K562 (cell line): ENCODE measurements at regions not wholly inside any gene's neighbourhood (a gene's known extent, or its start where the extent isn't known, plus 50 kb on each side); places are given as distances from the start of the nearest gene placed in this dataset.

ENCODE experiments used
- ATAC-seq: fragments of 200-7000 bp; cut with Tn5 transposase; 3 replicates; pipeline ENCODE4 v1.9.1; 2020; ENCODE audit warnings: moderate library complexity
- BruUV-seq: library from RNA; stranded (reverse); fragments of 400-500 nt; replicated peaks from 2 replicates; lab custom pipeline; 2021; lab: Mats Ljungman, UMichigan
- CTCF ChIA-PET: fragments of 300-600 bp; formaldehyde crosslinking; extraction: SDS; loops from one replicate; lab custom pipeline; 2021; ENCODE audit warnings: low intra/inter-chr PET ratio; lab: Yijun Ruan, JAX
- POLR2A ChIA-PET: fragments of 300-600, 350-650 bp; sonication (Branson Sonifier 250); formaldehyde crosslinking; extraction: SDS; loops from one replicate; lab custom pipeline; 2021; ENCODE audit warnings: antibody characterized with exemption, inconsistent platforms; lab: Yijun Ruan, JAX
- DNase-seq, 4 experiments: peaks; one replicate each; pipeline versions ENCODE4 v3.0.0 to v3.0.0-alpha.2; 2011 to 2018; ENCODE audit warnings: low spot score in 3 of 4, mixed read lengths in 3 of 4; ENCODE audit errors: extremely low read depth in 1 of 4
- FAIRE-seq: peaks from 2 replicates; lab custom pipeline; 2011; peaks lifted over from hg19 to GRCh38; lab: Jason Lieb, UNC
- H2AFZ ChIP-seq: 2 replicates; pipeline ENCODE4 v1.6.0; 2011; ENCODE audit warnings: low read depth, low read length, control low read depth, inconsistent platforms
- H3K27ac ChIP-seq: fragments of 200-600 bp; 3 replicates; pipeline ENCODE4 v1.8.0; 2011; ENCODE audit warnings: low read depth, mild to moderate bottlenecking, control low read depth, inconsistent platforms, low read length, moderate library complexity, mixed read lengths; ENCODE audit errors: extremely low read depth
- H3K27me3 ChIP-seq, 2 experiments: fragments of 300-600 bp in 1 of 2; 2 replicates in 1 of 2; 3 replicates in 1 of 2; pipeline versions ENCODE4 v1.6.0 to v1.8.0; 2011; ENCODE audit warnings: inconsistent platforms in 2 of 2, low read length in 2 of 2, mild to moderate bottlenecking in 1 of 2, mixed read lengths in 1 of 2, moderate library complexity in 1 of 2; ENCODE audit not compliant: control insufficient read depth in 2 of 2, insufficient read depth in 2 of 2
- H3K36me3 ChIP-seq: fragments of 300-600 bp; 3 replicates; pipeline ENCODE4 v1.8.0; 2011; ENCODE audit warnings: mild to moderate bottlenecking, low read length, inconsistent platforms; ENCODE audit not compliant: control insufficient read depth, insufficient read depth
- H3K4me1 ChIP-seq, 2 experiments: fragments of 200-600 bp in 1 of 2; replicated peaks in 1 of 2; 2 replicates in 1 of 2; 3 replicates in 1 of 2; pipeline versions ENCODE4 v1.5.1 to v1.8.0; 2011; ENCODE audit warnings: inconsistent platforms in 2 of 2, low read length in 2 of 2, mild to moderate bottlenecking in 1 of 2, mixed read lengths in 1 of 2, moderate library complexity in 1 of 2; ENCODE audit not compliant: control insufficient read depth in 2 of 2, insufficient read depth in 2 of 2
- H3K4me2 ChIP-seq: 2 replicates; pipeline ENCODE4 v1.6.1; 2011; ENCODE audit warnings: low read length, control low read depth, inconsistent platforms, mixed read lengths; ENCODE audit not compliant: insufficient read depth
- H3K4me3 ChIP-seq: fragments of 200-600 bp; sonication (generic), shearing (Covaris generic); 2 replicates; pipeline ENCODE4 v1.5.1; 2016; ENCODE audit warnings: control low read depth, inconsistent platforms
- H3K79me2 ChIP-seq: fragments of 200-600 bp; 3 replicates; pipeline ENCODE4 v1.8.0; 2011; ENCODE audit warnings: low read length, inconsistent platforms; ENCODE audit not compliant: control insufficient read depth, insufficient read depth
- H3K9ac ChIP-seq, 2 experiments: 2 replicates each; pipeline versions ENCODE4 v1.6.0 to v1.6.1; 2011; ENCODE audit warnings: low read depth in 2 of 2, low read length in 2 of 2, control low read depth in 1 of 2, inconsistent platforms in 1 of 2, mild to moderate bottlenecking in 1 of 2, mixed read lengths in 1 of 2; ENCODE audit not compliant: insufficient read depth in 1 of 2
- H3K9me1 ChIP-seq: one replicate; pipeline ENCODE4 v1.6.0; 2011; ENCODE audit warnings: inconsistent platforms, mild to moderate bottlenecking, low read length, moderate library complexity; ENCODE audit not compliant: control insufficient read depth, insufficient read depth
- H3K9me3 ChIP-seq: replicated peaks from 2 replicates; pipeline ENCODE4 v1.5.1; 2011; ENCODE audit warnings: low read depth, low read length, inconsistent platforms; ENCODE audit not compliant: control insufficient read depth, insufficient read depth
- H4K20me1 ChIP-seq: replicated peaks from 2 replicates; pipeline ENCODE4 v1.6.1; 2011; ENCODE audit warnings: low read length, inconsistent platforms, mixed read lengths; ENCODE audit not compliant: control insufficient read depth, insufficient read depth
- CBX1 ChIP-seq: sonication (generic); IDR thresholded peaks from 2 replicates; pipeline ENCODE4 v1.6.1; 2016; ENCODE audit warnings: antibody characterized with exemption, low read depth, mild to moderate bottlenecking
- CC2D1A ChIP-seq: fragments of 450-650 bp; IDR thresholded peaks from 2 replicates; pipeline ENCODE4 v1.6.1; 2017; ENCODE audit warnings: mild to moderate bottlenecking
- CREB3 ChIP-seq: fragments of 450-650 bp; conservative IDR thresholded peaks from 2 replicates; pipeline ENCODE4 v1.6.1; 2016; ENCODE audit warnings: missing genetic modification characterization, low read depth, mild to moderate bottlenecking, missing compliant biosample characterization, moderate library complexity
- GTF2E2 ChIP-seq: fragments of 200-800 bp; sonication (Bioruptor generic); IDR thresholded peaks from 2 replicates; pipeline ENCODE4 v1.6.1; 2016; ENCODE audit warnings: missing genetic modification characterization, missing compliant biosample characterization
- HNRNPH1 ChIP-seq: fragments of 200-400 bp; formaldehyde crosslinking; optimal IDR thresholded peaks from 2 replicates; pipeline ENCODE3; 2017; ENCODE audit warnings: low read depth, mild to moderate bottlenecking, low read length, moderate library complexity
- IFI16 ChIP-seq: fragments of 250-450 bp; sonication (Bioruptor Pico); IDR thresholded peaks from 2 replicates; pipeline ENCODE4 v2.1.2; 2022; ENCODE audit warnings: mild to moderate bottlenecking, inconsistent platforms
- NFIX ChIP-seq: fragments of 250-450 bp; sonication (Bioruptor Pico); IDR thresholded peaks from 2 replicates; pipeline ENCODE4 v1.4.0; 2020; ENCODE audit warnings: low read depth, mild to moderate bottlenecking, moderate library complexity
- NFYB ChIP-seq: IDR thresholded peaks from 2 replicates; pipeline ENCODE4 v1.6.1; 2011; ENCODE audit warnings: mild to moderate bottlenecking, moderate library complexity; ENCODE audit not compliant: insufficient read length; ENCODE audit errors: extremely low read depth
- PYGO2 ChIP-seq: fragments of 450-650 bp; IDR thresholded peaks from 2 replicates; pipeline ENCODE4 v1.6.1; 2016; ENCODE audit warnings: mild to moderate bottlenecking, missing genetic modification characterization, moderate library complexity, missing compliant biosample characterization
- SFPQ ChIP-seq: fragments of 200-400 bp; formaldehyde crosslinking; IDR thresholded peaks from 2 replicates; pipeline ENCODE4 v1.6.1; 2017; ENCODE audit warnings: mild to moderate bottlenecking, low read depth, low read length, moderate library complexity
- SMAD1 ChIP-seq: fragments of 150-350 bp; IDR thresholded peaks from 2 replicates; pipeline ENCODE4 v1.6.1; 2014; ENCODE audit warnings: low read length, low read depth; ENCODE audit not compliant: partially characterized antibody
- SRSF3 ChIP-seq: fragments of 200-400 bp; formaldehyde crosslinking; IDR thresholded peaks from 2 replicates; pipeline ENCODE4 v1.6.1; 2016; ENCODE audit warnings: mild to moderate bottlenecking, low read length, moderate library complexity; ENCODE audit not compliant: insufficient read depth
- SRSF9 ChIP-seq: fragments of 200-400 bp; formaldehyde crosslinking; IDR thresholded peaks from 2 replicates; pipeline ENCODE4 v1.6.1; 2017; ENCODE audit warnings: low read depth, low read length, borderline replicate concordance
- TRIM24 ChIP-seq, 2 experiments: fragments of 450-650 bp; IDR thresholded peaks; 2 replicates each; pipeline ENCODE4 v1.6.1; 2016
- WGBS: fragments of 100-300 bp; shearing (Covaris generic); methylation state at CpG from one replicate; pipeline ENCODE4 v1.1.6; 2016; ENCODE audit warnings: low coverage, mixed read lengths; ENCODE audit not compliant: insufficient coverage; ENCODE audit errors: missing lambda C conversion rate; 5-methylcytosine and 5-hydroxymethylcytosine counted together
- in situ Hi-C: fragments of 300-500 bp; cut with MboI; formaldehyde crosslinking; loops from 4 replicates; pipeline ENCODE4 v1.15.0; 2018; ENCODE audit warnings: inconsistent platforms, mixed read lengths
- intact Hi-C: fragments of 100-400 bp; cut with micrococcal nuclease; formaldehyde crosslinking; loops from 2 replicates; pipeline ENCODE4 v1.14.2; 2022

GRCh38 chr11:23166376-23166775 lies 306.1 kb upstream of the CCDC179 start:
- DNase-seq (no peak), ATAC-seq (no peak), FAIRE-seq (no peak)
- no peak overlapping the region for H3K4me3 ChIP-seq
- H3K36me3 ChIP-seq = no peaks in the 10 kb centered on the region
- in situ Hi-C loops = no loop called here
- 0% methylated on average over 1 of the region's 1 CpG for WGBS
- no peaks in the 10 kb centered on the region for H3K9me3 ChIP-seq
- H3K27me3 ChIP-seq = no peaks in the 10 kb centered on the region
- intact Hi-C loops = no loop called here
- no peak overlapping the region for H3K27ac ChIP-seq
- no peaks in the 10 kb centered on the region for H4K20me1 ChIP-seq
- H3K4me1 ChIP-seq = no peaks in the 10 kb centered on the region
- no TSS peak for BruUV-seq
- ChIA-PET CTCF (no interaction called here), POLR2A (no interaction called here)
- no peak overlapping the region for H3K9ac ChIP-seq
- no peaks in the 10 kb centered on the region for H3K79me2 ChIP-seq
- H2AFZ ChIP-seq = no peak overlapping the region
- no peaks in the 10 kb centered on the region for H3K9me1 ChIP-seq
- no peak overlapping the region for H3K4me2 ChIP-seq
- TF ChIP-seq GTF2E2 (no peak), HNRNPH1 (no peak), CC2D1A (no peak), CBX1 (no peak), IFI16 (CRISPR knock-in tag) (no peak), PYGO2 (tag) (no peak), SMAD1 (no peak), SRSF3 (no peak), SRSF9 (no peak), SFPQ (no peak), TRIM24 (IDR thresholded peaks at IDR 0.05) (no peak), NFYB (no peak), NFIX (CRISPR knock-in tag) (no peak), CREB3 (no peak)
